ENCODE measurements at regions not wholly inside any gene's neighbourhood (a gene's known extent, or its start where the extent isn't known, plus 50 kb on each side); places are given as distances from the start of the nearest gene placed in this dataset.

- no peaks in the 10 kb centered on the region for H4K20me1 ChIP-seq (ENCODE audit: insufficient read depth, low read length)
- BruUV-seq (replicated peaks) = no TSS peak
- H2BK120ac ChIP-seq (ENCODE audit: low read depth, low read length) = no peak overlapping the region
- H3K36me3 ChIP-seq (ENCODE audit: control insufficient read depth, insufficient read depth, low read length) = no peaks in the 10 kb centered on the region
- no peak overlapping the region for H3K9ac ChIP-seq (ENCODE audit: low read depth, low read length)
- no peak overlapping the region for H2BK20ac ChIP-seq (ENCODE audit: low read depth, low read length)
- 0 out of 2 replicates have a peak overlapping the region, but pooled peaks have one; percentile 52 for H4K5ac ChIP-seq (ENCODE audit: low read depth, low read length)
- dilution Hi-C loops (cut with HindIII; ENCODE audit: low sequenced_read_pairs, unreplicated experiment) (no loop called here), intact Hi-C loops (cut with micrococcal nuclease) (no loop called here), in situ Hi-C loops (cut with MboI; ENCODE audit: low sequenced_read_pairs) (no loop called here)
- POLR2A ChIA-PET (ENCODE audit: unreplicated experiment) = interaction anchor here (0.5 kb wide), 1 partner anchor 131 kb away, joined by 3 read pairs; no protein-coding TSS in a partner anchor
- peaks cover 7% of the 10 kb centered on the region for H3K9me3 ChIP-seq (ENCODE audit: control insufficient read depth, insufficient read depth, low read length)
- no peak overlapping the region for H3K23ac ChIP-seq (ENCODE audit: low read depth, low read length)
- no CpG with 5 or more reads among the region's 8 CpGs for WGBS, 2 experiments (ENCODE audit: extremely low coverage in 2 of 2, insufficient read length in 1 of 2)
- CTCF ChIA-PET = no interaction called here
- H3K4ac ChIP-seq (ENCODE audit: low read depth, low read length) = no peak overlapping the region
- no peaks in the 10 kb centered on the region for H3K9me1 ChIP-seq (ENCODE audit: insufficient read depth, low read length)
- H3K4me3 ChIP-seq (ENCODE audit: insufficient read depth, low read depth, low read length) = no peak overlapping the region
- H3K79me1 ChIP-seq (ENCODE audit: low read depth in 1 of 2, low read length in 2 of 2) = no peaks in the 10 kb centered on the region
- no peak overlapping the region for H2AK5ac ChIP-seq (ENCODE audit: low read depth, low read length)
- no peak overlapping the region for H4K91ac ChIP-seq (ENCODE audit: insufficient read depth, low read depth, low read length)
- no peak overlapping the region for H3K27ac ChIP-seq (ENCODE audit: insufficient read depth, low read length)
- TF ChIP-seq RCOR1 (IDR thresholded peaks at IDR 0.05; ENCODE audit: insufficient replicate concordance, low read length) (no peak), RAD21 (IDR thresholded peaks at IDR 0.05; ENCODE audit: low read length) (no peak), CEBPB (IDR thresholded peaks at IDR 0.05; ENCODE audit: low read depth, low read length) (no peak), MXI1 (IDR thresholded peaks at IDR 0.05; ENCODE audit: borderline replicate concordance, low read depth, low read length) (no peak), BHLHE40 (IDR thresholded peaks at IDR 0.05; ENCODE audit: low read depth, low read length) (no peak), MAFK (IDR thresholded peaks at IDR 0.05; ENCODE audit: low read depth, low read length) (no peak), CTCF (conservative IDR thresholded peaks at IDR 0.05; ENCODE audit: low read depth, low read length) (no peak), FOS (IDR thresholded peaks at IDR 0.05; ENCODE audit: low read depth, low read length) (no peak), ELK1 (IDR thresholded peaks at IDR 0.05; ENCODE audit: borderline replicate concordance, low read depth, low read length) (no peak), POLR2A (IDR thresholded peaks at IDR 0.05; ENCODE audit: low read depth, low read length) (no peak), CHD1 (IDR thresholded peaks at IDR 0.05; ENCODE audit: low read depth, low read length) (no peak)
- peak; percentile 6 for DNase-seq
- ATAC-seq (ENCODE audit: low read depth) = no peak
- no peak overlapping the region for H3K4me2 ChIP-seq (ENCODE audit: low read depth, low read length)
- no peak overlapping the region for H2AK9ac ChIP-seq (replicated peaks; ENCODE audit: low read depth, low read length, poor library complexity)
- no peaks in the 10 kb centered on the region for H3K27me3 ChIP-seq (ENCODE audit: control insufficient read depth, insufficient read depth, low read length)
- H2BK5ac ChIP-seq (ENCODE audit: low read depth, low read length, poor library complexity, severe bottlenecking) = no peak overlapping the region
- no peak overlapping the region for H3K56ac ChIP-seq (ENCODE audit: extremely low read depth, insufficient read depth, low read length)
- H2BK15ac ChIP-seq (ENCODE audit: low read depth, low read length) = no peak overlapping the region
- no peak overlapping the region for H3K14ac ChIP-seq (replicated peaks; ENCODE audit: low read depth, low read length)
- no peak overlapping the region for H3K18ac ChIP-seq (ENCODE audit: low read depth, low read length)
- no peaks in the 10 kb centered on the region; the same call in 1 of the 2 replicates for H3K4me1 ChIP-seq (ENCODE audit: control insufficient read depth, insufficient read depth, low read length)
- H4K8ac ChIP-seq (ENCODE audit: low read depth in 2 of 2, low read length in 2 of 2) = no peak overlapping the region
- H2AFZ ChIP-seq (replicated peaks; ENCODE audit: low read length, poor library complexity) = no peak overlapping the region
These were observed 107.6 kb upstream of the FAM9C start for GRCh38 chrX:13151828-13152517.
